MM.1S (cell line): ENCODE measurements at regions not wholly inside any gene's neighbourhood (a gene's known extent, or its start where the extent isn't known, plus 50 kb on each side); places are given as distances from the start of the nearest gene placed in this dataset.

ENCODE experiments used
- DNase-seq: peaks from one replicate; pipeline ENCODE4 v3.0.0-alpha.2; 2015
- H2AFZ ChIP-seq: fragments of 300-600 bp; sonication (generic); 2 replicates; pipeline ENCODE4 v1.6.0; 2016; ENCODE audit warnings: antibody characterized with exemption, low read length
- H3F3A ChIP-seq: fragments of 300-600 bp; sonication (generic); 2 replicates; pipeline ENCODE4 v1.6.1; 2016; ENCODE audit warnings: mild to moderate bottlenecking, antibody characterized with exemption, low read length, moderate library complexity, mixed read lengths; ENCODE audit not compliant: insufficient read depth
- H3K27ac ChIP-seq: fragments of 300-600 bp; sonication (generic); 2 replicates; pipeline ENCODE4 v1.5.1; 2016; ENCODE audit warnings: mild to moderate bottlenecking, low read length
- H3K27me3 ChIP-seq: fragments of 300-600 bp; sonication (generic); replicated peaks from 2 replicates; pipeline ENCODE4 v1.6.0; 2016; ENCODE audit warnings: low read length; ENCODE audit not compliant: insufficient read depth
- H3K36me3 ChIP-seq: fragments of 300-600 bp; sonication (generic); replicated peaks from 2 replicates; pipeline ENCODE4 v1.6.1; 2016; ENCODE audit warnings: mild to moderate bottlenecking, low read length, mixed read lengths; ENCODE audit not compliant: insufficient read depth
- H3K4me1 ChIP-seq: fragments of 300-600 bp; sonication (generic); 2 replicates; pipeline ENCODE4 v1.6.1; 2016; ENCODE audit warnings: low read length, mixed read lengths
- H3K4me2 ChIP-seq: fragments of 300-600 bp; sonication (generic); 2 replicates; pipeline ENCODE4 v1.6.0; 2016; ENCODE audit warnings: low read depth, low read length
- H3K4me3 ChIP-seq: fragments of 300-600 bp; sonication (generic); 2 replicates; pipeline ENCODE4 v1.5.1; 2016; ENCODE audit warnings: low read length, mixed read lengths
- H3K79me2 ChIP-seq: fragments of 300-600 bp; sonication (generic); 2 replicates; pipeline ENCODE4 v1.6.1; 2016; ENCODE audit warnings: mixed run types, low read length, mixed read lengths
- H3K9ac ChIP-seq: fragments of 300-600 bp; sonication (generic); 2 replicates; pipeline ENCODE4 v1.6.1; 2016; ENCODE audit warnings: low read length, mixed read lengths
- H3K9me2 ChIP-seq: fragments of 300-600 bp; sonication (generic); replicated peaks from 2 replicates; pipeline ENCODE4 v1.6.1; 2016; ENCODE audit warnings: mild to moderate bottlenecking, low read length, mixed read lengths; ENCODE audit not compliant: insufficient read depth
- H3K9me3 ChIP-seq: fragments of 300-600 bp; sonication (generic); replicated peaks from 2 replicates; pipeline ENCODE4 v1.6.1; 2016; ENCODE audit warnings: mild to moderate bottlenecking, low read length, mixed read lengths; ENCODE audit not compliant: insufficient read depth
- H4K20me1 ChIP-seq: fragments of 300-600 bp; sonication (generic); 2 replicates; pipeline ENCODE4 v1.6.1; 2016; ENCODE audit warnings: mild to moderate bottlenecking, low read length, moderate library complexity, mixed read lengths; ENCODE audit not compliant: insufficient read depth
- CTCF ChIP-seq: fragments of 300-600 bp; sonication (generic); IDR thresholded peaks from 2 replicates; pipeline ENCODE4 v1.5.1; 2016; ENCODE audit warnings: antibody characterized with exemption, low read length, mixed read lengths
- EZH2 ChIP-seq: fragments of 300-600 bp; sonication (generic); optimal IDR thresholded peaks from 2 replicates; pipeline ENCODE3; 2017; ENCODE audit warnings: low read depth, mild to moderate bottlenecking, antibody characterized with exemption, low read length, mixed read lengths
- EZH2phosphoT487 ChIP-seq: fragments of 300-600 bp; sonication (generic); IDR thresholded peaks from 2 replicates; pipeline ENCODE4 v1.6.1; 2018; ENCODE audit warnings: antibody characterized with exemption, low read length

GRCh38 chr1:235022981-235023710 lies 105.5 kb downstream of the TOMM20 start:
- TF ChIP-seq EZH2 = no peak
- H3K9me3 ChIP-seq = no peaks in the 10 kb centered on the region
- H3K4me1 ChIP-seq = no peaks in the 10 kb centered on the region
- H3K9me2 ChIP-seq = no peaks in the 10 kb centered on the region
- no peaks in the 10 kb centered on the region for H3K36me3 ChIP-seq
- no peak overlapping the region for H3K4me3 ChIP-seq
- no peak overlapping the region for H3K27ac ChIP-seq
- DNase-seq = no peak
- H3K9ac ChIP-seq = no peak overlapping the region
- no peaks in the 10 kb centered on the region for H3F3A ChIP-seq
- H3K4me2 ChIP-seq = no peak overlapping the region
- H4K20me1 ChIP-seq = no peaks in the 10 kb centered on the region
- H3K79me2 ChIP-seq = no peaks in the 10 kb centered on the region
- H3K27me3 ChIP-seq = no peaks in the 10 kb centered on the region
- H2AFZ ChIP-seq = no peak overlapping the region

GRCh38 chr1:235022341-235022980 lies 106.2 kb downstream of the TOMM20 start:
- H3K9ac ChIP-seq = no peak overlapping the region
- TF ChIP-seq EZH2phosphoT487 (no peak), EZH2 (no peak), CTCF (no peak)

GRCh38 chr1:235021815-235022214 lies 106.8 kb downstream of the TOMM20 start:
- Histone ChIP-seq H3K4me1 (no peaks in the 10 kb centered on the region), H3K4me3 (no peak overlapping the region), H3K36me3 (no peaks in the 10 kb centered on the region), H3K9me3 (no peaks in the 10 kb centered on the region), H4K20me1 (no peaks in the 10 kb centered on the region), H3K9me2 (no peaks in the 10 kb centered on the region), H3K27me3 (no peaks in the 10 kb centered on the region; the same call in 1 of the 2 replicates), H3K27ac (no peak overlapping the region), H3K9ac (no peak overlapping the region), H3K4me2 (no peak overlapping the region), H3F3A (no peaks in the 10 kb centered on the region), H3K79me2 (no peaks in the 10 kb centered on the region), H2AFZ (no peak overlapping the region)
- TF ChIP-seq EZH2 (no peak), CTCF (no peak), EZH2phosphoT487 (no peak)
- DNase-seq = no peak

More at GRCh38 chr1:235022341-235022980, 106.2 kb downstream of the TOMM20 start:
- H3K27me3 ChIP-seq = no peaks in the 10 kb centered on the region
- H3K9me3 ChIP-seq = no peaks in the 10 kb centered on the region
- H3F3A ChIP-seq = no peaks in the 10 kb centered on the region
- no peaks in the 10 kb centered on the region for H3K79me2 ChIP-seq
- no peak overlapping the region for H3K27ac ChIP-seq
- H3K4me1 ChIP-seq = no peaks in the 10 kb centered on the region
- DNase-seq = no peak
- H4K20me1 ChIP-seq = no peaks in the 10 kb centered on the region
- H3K4me3 ChIP-seq = no peak overlapping the region
- no peak overlapping the region for H3K4me2 ChIP-seq
- no peaks in the 10 kb centered on the region for H3K36me3 ChIP-seq
- H2AFZ ChIP-seq = no peak overlapping the region
- no peaks in the 10 kb centered on the region for H3K9me2 ChIP-seq

GRCh38 chr1:235021321-235021720 lies 107.3 kb downstream of the TOMM20 start:
- Histone ChIP-seq H3K4me2 (no peak overlapping the region), H3K4me1 (no peaks in the 10 kb centered on the region), H3K9me3 (no peaks in the 10 kb centered on the region), H3K9ac (no peak overlapping the region), H3F3A (no peaks in the 10 kb centered on the region), H3K27me3 (no peaks in the 10 kb centered on the region; the same call in 1 of the 2 replicates), H3K4me3 (no peak overlapping the region), H3K9me2 (no peaks in the 10 kb centered on the region), H2AFZ (no peak overlapping the region), H4K20me1 (no peaks in the 10 kb centered on the region), H3K36me3 (no peaks in the 10 kb centered on the region), H3K79me2 (no peaks in the 10 kb centered on the region), H3K27ac (no peak overlapping the region)
- DNase-seq = no peak
- TF ChIP-seq CTCF = no peak
- no peak for TF ChIP-seq EZH2
- no peak for TF ChIP-seq EZH2phosphoT487
